Fibroblast of upper back skin (primary cell): ENCODE measurements at regions not wholly inside any gene's neighbourhood (a gene's known extent, or its start where the extent isn't known, plus 50 kb on each side); places are given as distances from the start of the nearest gene placed in this dataset.
"Not testable (repeated sequence)": the region's sequence is repeated elsewhere in the genome, so short reads cannot be mapped to it uniquely, and the experiment has no call there.

Experiments used
- DNase-seq: peaks from one replicate; pipeline ENCODE4 v3.0.0-alpha.2; 2013

DNA sequence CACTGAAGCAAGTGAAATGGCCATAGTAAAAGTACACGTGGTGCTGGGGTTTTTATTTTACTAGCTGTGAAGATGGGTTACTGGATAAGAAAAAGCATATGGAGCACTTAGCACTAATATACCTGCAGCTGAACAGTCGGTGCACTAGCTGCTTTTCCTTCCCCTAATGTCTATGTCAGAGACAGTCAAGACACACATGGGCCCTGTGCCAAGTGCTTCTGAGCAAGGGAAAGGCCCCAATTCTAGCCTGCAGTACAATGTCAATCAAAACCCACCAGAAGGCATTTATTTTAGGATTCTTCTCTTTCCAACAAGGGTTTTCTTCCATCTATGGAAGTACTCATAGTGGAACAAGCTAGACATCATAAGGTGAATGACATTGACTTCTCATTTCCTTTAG lies 716.7 kb downstream of the CCSER2 start:
- no peak for DNase-seq

DNA sequence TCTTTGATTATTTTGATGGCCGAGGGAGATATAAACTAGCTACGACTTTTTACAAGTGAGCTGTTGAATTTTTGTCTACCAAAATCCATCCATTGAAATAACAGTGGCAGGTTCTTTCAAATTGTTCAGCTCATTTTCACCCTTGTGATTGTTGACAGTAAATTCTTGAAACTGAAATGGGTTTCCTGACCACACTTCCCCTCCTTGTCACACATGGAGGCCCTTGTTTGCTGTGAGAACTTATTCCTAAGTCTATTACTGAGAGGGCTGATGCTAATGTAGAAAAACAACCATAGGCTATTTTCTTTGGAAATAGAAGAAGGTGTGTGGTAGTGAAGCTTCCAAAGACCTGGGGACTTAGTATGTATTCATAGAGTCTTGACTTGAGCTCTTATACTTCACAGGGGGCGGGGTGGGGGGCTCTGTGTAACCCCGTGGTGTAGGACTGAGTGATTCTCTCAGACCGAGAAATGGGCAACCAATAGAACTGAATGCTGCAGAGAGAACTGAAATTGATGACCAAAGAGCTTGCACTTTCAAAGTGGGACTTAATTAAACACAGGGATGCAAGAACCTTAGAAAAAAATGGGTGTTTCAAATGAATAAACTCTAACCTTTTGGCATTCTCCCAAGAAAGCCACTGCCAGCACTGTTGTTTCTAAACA lies 718.9 kb downstream of the CCSER2 start:
- no peak for DNase-seq

DNA sequence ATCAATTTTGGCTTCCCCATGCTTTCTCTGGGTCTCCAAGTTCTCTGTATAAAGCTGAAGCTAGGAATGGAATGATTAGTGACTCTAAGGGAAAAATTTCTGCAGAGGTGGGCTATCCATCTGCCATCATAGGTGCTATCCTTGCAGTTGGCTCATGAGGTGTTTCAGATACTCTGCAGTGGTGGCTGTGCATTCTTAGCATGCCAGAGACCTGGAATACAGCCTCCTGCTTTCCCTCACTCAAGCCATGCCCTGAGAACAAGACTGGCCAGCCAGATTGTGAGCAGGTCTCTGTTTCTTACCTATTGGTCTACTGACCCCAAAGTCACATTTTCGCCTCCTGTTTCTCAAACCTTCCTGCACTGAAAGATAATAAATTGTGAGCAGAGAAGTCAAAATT lies 719.6 kb downstream of the CCSER2 start:
- no peak for DNase-seq

DNA sequence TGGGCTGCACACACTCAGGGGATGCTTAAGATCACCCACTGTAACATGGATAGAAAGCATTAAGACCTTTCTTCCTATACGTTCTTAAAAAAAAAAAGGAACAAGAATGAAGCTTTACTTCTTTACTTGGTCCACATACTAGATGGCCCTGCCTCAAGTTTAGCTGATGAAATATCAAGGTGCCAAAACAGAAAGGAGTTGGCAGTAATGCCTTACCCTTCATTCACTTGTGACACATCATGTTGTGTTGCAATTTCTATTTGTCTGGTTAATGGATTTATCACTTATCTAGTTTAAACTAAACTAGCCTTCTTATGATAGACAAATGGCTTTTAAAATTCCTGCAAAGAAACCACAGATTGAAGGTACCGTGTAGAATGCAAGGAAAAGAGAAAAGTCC lies 720.3 kb downstream of the CCSER2 start:
- no peak for DNase-seq

DNA sequence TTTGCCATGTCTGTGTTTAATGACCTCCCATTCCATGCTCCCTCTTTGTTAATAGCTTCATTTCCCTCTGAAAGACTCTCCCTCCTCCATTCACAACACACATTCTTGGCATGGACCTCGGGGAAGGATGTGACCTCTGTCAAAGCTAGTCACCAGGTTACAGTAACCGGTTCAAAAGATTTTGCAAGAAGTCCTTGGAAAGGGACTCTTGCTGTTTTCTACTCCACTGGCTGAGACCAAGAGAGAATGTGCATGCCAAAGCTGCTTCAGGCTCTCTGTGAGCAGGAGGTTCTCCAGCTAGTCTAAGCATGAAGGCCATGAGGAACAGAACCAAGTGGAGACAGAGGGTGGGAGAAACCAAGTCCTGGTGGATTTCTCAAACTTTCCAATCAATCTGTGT lies 732.6 kb downstream of the CCSER2 start:
- DNase-seq: no peak

DNA sequence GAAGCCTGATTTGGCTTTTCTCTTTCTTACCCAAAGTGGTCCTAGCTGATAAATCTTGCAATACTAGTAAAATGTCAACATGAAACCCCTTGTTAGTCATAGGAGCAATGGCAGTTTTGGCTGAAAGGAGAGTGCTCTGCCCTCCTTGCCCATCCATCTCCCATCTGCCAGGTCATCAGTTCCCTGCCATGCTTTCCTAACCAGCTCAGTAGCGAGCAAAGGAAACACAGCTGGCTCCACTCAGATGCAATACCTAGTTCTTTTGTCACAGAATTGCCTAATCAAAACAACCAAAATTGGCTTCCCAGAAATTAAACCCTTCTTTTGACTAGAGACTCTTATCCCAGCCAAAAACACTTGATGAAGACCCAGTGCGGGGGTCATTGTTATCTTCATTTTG lies 733.0 kb downstream of the CCSER2 start:
- DNase-seq: no peak

DNA sequence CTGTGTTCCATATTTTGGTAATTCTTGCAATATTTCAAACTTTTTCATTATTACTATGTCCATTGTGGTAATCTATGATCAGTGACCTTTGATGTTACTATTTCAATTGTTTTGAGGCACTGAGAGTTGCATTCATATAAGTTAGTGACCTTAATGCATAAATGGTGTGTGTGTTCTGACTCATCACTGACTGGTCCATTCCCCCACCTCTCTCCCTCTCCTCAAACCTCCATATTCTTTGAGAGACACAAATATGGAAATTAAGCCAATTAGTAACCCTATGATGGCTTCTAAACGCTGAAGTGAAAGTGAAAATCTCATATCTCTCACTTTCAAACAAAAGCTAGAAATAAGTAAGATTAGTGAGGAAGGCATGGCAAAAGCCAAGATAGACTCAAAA lies 739.6 kb downstream of the CCSER2 start:
- no peak for DNase-seq

DNA sequence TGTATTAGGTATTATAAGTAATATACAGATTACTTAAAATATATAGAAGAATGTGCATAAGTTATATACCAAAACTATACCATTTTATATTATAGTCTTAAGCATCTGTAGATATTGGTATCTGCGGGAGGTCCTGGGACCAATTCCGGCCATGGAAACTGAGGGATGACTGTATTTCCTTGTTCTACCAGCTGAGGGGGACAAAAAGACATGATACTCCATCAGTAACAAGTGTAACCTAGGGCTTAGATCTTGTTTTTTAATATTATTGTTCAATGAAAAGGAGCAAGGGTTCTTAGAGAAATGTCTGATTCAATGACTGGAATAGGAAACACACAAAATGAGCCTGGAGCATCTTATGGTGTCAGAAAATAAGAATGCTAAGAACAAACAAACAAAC lies 752.5 kb downstream of the CCSER2 start:
- no peak for DNase-seq

DNA sequence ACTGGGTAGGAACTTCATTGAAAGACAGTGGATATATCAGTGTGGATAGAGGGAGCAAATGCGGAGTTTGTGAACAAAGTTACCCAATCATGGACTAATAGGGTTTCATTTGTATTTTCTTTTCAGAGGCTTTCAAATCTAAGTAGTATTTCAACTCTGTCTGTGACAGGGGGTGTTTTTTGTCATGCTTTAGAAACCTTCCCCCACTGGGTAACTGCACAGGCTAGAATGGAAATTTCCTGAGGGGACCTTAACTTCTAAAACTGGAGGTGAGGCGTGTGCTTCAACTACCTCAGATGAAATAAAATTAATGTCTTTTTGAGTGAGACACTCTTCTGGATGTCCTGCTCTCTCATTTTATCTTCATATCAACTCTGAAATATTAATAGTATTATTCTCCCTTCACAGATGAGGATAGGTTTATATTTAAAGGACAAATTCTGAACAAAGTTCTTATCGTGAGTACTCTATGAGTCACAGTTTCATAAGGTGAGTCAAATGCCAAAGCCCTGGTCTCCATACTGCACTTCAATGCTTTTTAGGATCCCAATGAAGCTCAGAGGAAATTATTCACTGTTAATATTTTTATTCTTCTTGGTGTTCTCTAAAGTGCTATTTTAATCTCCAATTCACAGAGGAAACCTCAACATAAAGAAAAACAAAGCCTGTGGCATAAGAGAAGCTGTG lies 770.6 kb downstream of the CCSER2 start:
- no peak for DNase-seq

DNA sequence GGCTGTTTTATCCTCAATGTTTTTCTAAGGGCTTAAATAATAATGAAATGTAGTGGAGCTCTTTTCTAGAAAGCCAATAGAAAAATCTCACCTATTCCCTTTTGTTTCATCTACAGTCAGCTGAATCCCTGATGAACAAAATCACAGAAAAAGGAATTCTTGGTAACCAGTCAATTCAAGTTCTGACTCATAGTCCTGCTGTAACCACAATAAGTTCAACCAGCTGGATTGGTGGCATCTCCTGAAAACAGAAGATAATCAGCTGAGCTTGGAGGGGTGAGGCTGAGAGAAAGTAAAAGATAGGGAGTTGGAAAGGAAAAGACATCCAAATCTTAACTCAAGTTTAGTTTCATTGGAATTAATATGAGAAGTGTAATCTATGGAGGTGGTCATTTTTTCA lies 772.1 kb downstream of the CCSER2 start:
- DNase-seq: no peak

DNA sequence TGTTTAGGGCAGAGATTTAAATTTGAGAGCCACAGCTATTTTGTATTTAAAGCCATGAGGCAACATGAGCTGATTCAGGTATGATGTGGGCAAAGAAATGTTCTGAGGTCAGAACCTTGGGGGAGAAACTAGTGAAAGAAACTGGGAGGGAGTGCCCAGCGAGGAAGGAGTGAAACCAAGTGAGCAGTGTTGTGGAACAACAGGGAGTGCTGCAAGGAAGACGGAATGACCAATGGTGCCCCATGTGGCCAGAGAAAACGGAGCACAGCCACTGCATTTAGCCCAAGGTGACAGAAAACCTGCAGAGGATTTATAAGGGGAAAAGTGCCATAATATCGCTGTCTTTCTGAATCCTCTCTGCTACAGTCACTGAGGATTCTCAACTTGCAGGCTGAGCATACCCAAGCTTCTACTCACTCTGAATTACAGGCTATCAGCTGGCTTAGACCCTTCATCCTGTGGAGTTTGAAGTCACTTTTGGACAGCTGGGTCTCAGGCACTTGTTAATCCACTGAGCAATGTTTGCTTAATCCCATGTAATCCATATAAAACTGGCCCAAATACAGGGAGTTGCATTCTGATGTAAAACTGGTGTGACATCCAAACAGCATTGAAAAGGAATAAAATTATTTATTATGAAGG lies 777.3 kb downstream of the CCSER2 start:
- no peak for DNase-seq

DNA sequence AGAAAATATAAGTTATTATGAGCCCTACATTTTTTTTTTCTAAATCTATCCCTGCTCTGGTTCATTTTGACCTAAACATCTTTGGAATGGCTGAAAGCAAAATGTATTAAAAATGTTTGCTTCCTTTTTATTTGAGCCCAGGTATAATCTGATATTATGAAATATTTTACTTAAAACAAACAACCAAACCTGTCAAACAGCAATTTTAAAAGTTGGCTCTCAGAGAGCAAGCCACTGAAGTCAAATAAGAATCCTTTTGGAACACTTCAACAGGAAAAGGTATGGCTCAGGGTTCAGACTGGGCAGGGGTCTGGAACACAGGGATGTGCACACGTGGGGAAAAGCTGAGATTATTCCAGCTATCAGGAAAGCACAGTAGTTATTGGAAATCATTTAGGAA lies 782.9 kb downstream of the CCSER2 start:
- no peak for DNase-seq

DNA sequence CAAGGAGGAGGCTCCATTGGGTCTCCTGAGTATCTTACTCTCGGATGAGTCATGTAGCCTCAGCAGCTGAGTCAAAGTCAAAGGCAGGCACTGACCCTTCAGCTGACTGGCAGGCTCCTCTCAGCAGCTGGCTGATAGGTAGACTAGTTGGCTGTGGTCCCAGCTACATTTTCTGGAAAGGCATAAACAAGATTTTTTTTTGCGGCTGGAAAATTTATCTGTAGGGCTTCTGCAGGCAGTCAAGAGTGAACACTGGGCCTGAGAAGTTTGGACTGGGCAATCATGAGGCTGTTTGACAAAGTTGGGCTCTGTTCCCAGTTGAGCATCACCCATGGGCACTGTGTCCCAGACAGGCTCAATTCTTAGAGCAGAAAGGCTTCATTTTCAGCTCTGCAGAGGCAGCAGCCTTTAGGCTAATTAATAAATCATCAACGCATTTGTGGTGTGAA lies 796.2 kb downstream of the CCSER2 start:
- no peak for DNase-seq

DNA sequence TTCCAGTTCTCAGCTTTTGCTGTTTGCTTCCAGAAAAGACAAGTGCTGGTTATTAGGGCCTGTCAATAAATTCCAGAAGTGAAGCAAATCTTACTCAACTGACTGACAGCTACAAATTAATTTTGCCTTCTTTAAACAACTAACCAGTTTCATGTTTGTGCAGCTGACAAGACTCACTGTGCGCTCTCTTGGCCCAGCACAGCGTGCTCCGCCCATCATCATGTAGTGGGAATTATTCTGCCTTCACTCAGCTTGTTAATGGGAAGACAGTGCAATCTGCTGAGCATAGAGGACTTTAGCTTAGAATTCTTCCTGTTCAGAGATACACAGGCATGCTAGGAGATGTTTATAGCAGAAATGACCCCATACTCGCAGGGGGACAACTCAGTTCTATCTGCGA lies 808.9 kb downstream of the CCSER2 start:
- no peak for DNase-seq

DNA sequence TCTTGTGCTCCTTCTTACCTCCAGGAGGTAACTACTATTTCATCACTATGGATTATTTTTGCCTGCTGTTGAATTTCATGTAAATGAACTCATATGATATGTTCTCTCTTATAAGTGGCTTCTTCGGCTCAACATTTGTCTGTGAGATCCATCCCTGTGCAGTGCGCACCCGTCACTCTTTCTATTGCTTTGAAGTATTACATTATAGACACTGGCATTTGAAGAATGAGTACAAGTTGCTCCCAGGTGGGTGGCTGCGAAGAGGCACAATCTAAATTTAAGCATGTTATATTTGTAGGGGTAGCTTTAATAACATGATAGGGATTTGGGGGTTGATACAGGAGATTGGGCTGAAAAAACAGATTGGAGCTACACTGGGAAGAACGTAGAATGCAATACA lies 809.7 kb downstream of the CCSER2 start:
- DNase-seq: no peak

DNA sequence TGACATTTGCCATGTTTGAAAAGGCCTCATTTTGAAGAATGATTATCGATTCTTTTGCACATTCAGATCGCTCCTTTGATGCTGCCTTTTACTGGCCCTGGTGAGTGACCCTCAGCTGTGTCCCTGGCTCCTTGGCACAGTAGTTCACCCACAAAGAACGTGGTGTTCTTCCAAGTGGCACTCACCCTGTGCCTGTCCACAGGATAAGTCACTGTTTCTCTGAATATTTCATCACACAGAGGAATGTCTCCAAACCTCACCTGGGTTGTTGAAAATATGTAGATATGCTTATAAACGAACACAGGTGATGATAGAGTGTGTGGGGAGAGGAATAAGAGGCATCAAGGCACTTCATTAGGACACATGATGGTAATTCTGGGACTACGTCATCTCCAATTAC lies 810.7 kb downstream of the CCSER2 start:
- DNase-seq: no peak

DNA sequence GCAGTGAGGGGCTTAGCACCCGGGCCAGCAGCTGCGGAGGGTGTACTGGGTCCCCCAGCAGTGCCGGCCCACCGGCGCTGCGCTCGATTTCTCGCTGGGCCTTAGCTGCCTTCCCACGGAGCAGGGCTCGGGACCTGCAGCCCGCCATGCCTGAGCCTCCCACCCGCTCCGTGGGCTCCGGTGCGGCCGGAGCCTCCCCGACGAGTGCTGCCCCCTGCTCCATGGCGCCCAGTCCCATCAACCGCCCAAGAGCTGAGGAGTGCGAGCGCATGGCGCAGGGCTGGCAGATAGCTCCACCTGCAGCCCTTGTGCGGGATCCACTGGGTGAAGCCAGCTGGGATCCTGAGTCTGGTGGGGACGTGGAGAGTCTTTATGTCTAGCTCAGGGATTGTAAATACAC lies 813.1 kb downstream of the CCSER2 start:
- DNase-seq: not testable (repeated sequence)

DNA sequence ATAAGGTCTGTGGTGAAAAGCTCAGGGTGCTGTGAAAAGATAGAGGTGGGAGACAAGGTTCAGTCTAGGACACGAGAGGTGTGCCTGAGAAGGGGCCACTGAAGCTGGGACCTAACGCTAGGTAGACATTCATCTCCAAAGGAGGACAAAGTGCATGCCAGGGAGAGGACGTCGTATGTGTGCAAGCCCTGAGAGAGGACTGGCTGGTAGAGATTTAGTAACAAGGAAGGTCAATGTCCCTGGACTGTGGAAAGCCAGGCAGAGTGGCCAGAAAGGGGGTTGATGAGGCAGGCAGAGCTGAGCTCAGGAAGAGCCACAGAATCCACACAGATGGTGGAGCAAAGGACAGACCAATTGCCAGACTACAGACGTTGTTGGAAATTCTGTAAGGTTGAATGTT lies 817.6 kb downstream of the CCSER2 start:
- DNase-seq: no peak

DNA sequence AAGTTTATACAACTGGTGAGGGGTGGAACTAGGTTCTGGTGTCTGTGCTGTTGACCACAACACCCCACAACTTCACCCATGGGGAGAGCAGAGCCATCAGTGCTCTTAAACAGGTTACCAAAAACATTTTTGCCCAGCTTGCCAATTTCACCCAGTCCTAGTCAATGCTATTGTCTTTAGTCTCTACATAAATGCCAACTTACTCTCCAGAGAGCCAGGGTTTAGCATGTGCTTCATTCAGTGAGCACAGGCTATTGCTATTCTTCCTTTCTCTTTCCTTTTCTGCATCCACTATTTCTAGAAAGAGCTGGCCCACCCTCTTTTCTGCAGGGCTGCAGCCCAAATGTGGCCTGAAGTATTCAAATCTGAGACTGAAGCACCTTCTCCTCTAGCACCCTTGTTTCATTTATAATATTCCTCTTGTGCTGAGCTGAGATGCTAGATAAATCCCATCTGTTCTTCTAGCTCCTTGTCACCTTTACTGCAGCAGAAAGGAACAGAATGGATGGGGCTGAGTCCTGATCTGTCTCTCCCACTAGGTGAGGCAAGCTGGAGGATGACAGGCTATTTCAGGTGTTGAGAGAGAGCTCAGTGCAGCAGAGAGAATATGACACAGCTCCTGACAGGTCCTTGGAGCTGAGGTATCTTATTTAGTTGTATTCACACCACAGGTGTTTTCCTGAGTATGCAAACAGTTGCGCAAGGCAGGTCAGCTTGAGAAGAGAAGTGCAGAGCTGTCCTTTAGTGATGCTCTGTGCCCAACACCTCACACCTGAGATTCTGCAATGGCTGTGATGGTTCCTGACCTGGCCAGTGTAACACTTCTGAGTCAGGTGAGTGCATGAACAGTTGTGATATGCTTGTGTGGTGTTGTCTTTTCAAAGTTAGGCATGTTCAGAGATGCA lies 819.2 kb downstream of the CCSER2 start:
- no peak for DNase-seq

DNA sequence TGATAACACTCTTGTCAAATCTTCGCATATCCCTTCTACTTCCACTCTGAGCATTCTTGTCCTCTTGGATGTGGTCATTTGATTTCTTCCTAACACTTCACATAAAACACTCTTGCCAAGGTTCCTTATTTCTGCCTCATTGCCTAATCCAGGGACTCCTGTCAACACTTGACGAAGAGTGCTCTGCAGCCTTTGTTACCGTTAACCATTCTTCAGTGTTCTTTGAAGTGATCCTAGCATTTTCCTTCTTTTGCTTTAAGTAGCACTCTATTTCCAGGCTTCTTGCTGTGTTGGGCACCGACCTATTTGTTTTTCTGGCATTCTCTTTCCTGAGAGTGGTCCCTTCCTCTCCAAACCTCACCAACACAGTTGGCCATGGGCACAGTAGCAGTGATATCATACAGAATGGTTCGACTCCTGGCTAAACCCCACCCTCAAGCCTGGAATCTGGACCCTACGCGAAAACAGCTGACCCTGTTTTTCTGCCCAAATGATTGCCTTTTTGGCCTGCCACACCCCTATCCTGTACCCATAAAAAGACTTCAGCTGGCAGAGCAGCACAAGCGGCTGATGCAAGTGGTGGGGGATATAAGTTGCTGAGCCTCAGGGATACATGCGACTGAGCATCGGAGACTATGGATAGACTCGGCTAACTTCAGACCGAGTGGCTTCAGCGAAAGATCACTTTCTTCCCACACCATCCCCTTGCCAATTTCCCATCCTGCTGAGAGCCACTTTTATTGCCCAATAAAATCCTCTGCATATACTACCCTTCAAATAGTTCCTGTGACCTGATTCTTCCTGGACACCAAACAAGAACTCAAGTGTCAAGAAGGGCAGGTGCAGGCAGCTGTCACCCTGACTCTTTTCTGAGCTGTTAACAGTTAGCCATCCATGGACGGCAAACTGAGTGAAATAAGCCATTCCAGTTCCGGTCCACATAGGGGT lies 820.6 kb downstream of the CCSER2 start:
- DNase-seq: no peak

DNA sequence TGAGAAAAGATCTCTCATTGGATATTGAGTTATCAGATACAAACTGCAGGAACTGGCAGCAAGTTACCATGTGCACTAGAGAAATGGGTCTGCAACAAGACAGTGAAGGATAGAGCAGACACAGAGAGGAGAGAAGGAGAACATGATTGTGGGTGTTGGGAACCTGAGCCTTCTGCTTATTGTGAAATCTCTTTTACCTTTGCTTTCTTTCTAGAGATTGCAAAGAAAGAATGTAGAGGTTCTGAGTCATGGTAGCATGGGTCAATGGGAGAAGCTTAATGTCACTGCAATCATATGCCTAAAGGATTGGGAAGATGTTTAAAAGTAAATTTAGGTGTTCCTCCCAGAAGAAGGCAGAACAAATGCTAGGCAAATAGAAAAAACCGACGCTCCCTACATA lies 821.4 kb downstream of the CCSER2 start:
- no peak for DNase-seq

DNA sequence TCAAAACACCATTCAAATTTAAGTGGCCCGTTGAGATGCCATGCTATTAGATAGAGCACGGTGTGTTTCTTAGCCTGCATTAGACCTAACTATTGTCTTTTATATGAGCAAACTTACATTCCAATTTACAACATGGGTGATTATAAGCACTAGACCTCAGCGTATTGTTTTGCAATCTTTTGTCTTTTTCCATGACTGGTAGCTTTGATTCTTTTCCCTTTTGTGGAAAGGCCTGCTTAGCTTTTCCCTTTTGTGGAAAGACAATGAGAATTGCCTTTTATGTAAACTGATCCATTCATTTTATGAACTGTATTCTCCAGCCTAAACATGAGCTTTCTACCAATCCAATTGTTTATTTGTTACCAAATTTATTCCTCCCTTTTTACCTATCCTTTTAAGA lies 823.1 kb downstream of the CCSER2 start:
- no peak for DNase-seq
